ENCODE measurements at regions not wholly inside any gene's neighbourhood (a gene's known extent, or its start where the extent isn't known, plus 50 kb on each side); places are given as distances from the start of the nearest gene placed in this dataset.

DNA sequence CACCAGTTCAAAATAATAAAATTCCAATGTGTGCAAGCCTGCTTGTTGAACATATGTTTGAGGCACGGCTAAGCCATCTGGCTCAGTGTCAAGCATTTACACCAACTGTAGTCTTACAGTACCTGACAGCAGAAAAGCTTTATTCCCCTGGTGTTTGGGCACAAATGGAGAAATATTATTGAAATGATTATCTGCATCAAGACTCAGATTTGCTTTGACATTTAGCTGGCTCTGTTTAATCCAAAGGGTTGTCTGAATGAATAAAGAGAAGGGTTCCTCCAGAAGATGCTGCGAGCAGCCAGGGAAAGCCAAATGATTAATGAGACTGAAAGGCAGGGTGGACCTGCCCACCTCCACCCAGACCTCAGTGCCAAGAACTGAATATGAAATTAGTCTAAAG lies 393.2 kb upstream of the GALNT5 start:
- no peak for TF ChIP-seq POLR2A (IDR thresholded peaks at IDR 0.05)
- TF ChIP-seq, protein P1, sequence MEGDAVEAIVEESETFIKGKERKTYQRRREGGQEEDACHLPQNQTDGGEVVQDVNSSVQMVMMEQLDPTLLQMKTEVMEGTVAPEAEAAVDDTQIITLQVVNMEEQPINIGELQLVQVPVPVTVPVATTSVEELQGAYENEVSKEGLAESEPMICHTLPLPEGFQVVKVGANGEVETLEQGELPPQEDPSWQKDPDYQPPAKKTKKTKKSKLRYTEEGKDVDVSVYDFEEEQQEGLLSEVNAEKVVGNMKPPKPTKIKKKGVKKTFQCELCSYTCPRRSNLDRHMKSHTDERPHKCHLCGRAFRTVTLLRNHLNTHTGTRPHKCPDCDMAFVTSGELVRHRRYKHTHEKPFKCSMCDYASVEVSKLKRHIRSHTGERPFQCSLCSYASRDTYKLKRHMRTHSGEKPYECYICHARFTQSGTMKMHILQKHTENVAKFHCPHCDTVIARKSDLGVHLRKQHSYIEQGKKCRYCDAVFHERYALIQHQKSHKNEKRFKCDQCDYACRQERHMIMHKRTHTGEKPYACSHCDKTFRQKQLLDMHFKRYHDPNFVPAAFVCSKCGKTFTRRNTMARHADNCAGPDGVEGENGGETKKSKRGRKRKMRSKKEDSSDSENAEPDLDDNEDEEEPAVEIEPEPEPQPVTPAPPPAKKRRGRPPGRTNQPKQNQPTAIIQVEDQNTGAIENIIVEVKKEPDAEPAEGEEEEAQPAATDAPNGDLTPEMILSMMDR (IDR thresholded peaks at IDR 0.05), result no peak

All from testis (tissue), 2 donors.